Neuron (in vitro differentiated cells): ENCODE measurements at regions not wholly inside any gene's neighbourhood (a gene's known extent, or its start where the extent isn't known, plus 50 kb on each side); places are given as distances from the start of the nearest gene placed in this dataset.

ENCODE experiments used
- H2AFZ ChIP-seq: one replicate; pipeline ENCODE4 v1.6.1; 2013; ENCODE audit warnings: low read depth, mild to moderate bottlenecking, inconsistent platforms, low read length, moderate library complexity
- H3K27me3 ChIP-seq: one replicate; pipeline ENCODE4 v1.6.1; 2013; ENCODE audit warnings: low read length; ENCODE audit not compliant: insufficient read depth
- H3K36me3 ChIP-seq: one replicate; pipeline ENCODE4 v1.6.1; 2013; ENCODE audit warnings: low read length; ENCODE audit not compliant: insufficient read depth
- H3K4me1 ChIP-seq: one replicate; pipeline ENCODE4 v1.6.1; 2013; ENCODE audit warnings: low read length; ENCODE audit not compliant: insufficient read depth
- H3K4me3 ChIP-seq: 2 replicates; pipeline ENCODE4 v1.5.1; 2013; ENCODE audit warnings: mild to moderate bottlenecking, low read length, moderate library complexity
- H3K9me3 ChIP-seq: one replicate; pipeline ENCODE4 v1.6.1; 2013; ENCODE audit warnings: low read length

DNA sequence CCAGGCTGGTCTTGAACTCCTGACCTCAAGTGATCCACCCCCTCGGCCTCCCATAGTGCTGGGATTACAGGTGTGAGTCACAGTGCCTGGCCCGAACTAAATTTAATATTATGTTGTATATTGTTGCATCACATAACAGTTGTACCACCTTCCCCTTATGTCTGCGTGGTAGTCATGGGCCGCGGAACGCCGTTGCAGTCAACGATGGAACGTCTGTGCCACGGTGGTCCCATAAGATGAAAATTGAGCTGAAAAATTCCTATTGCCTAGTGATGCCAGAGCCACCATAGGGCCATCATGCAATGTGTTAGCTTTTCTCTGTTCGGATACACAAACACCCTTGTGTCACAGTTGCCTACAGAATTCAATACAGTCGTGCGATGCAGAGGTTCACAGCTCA is 236.1 kb downstream of the TEX29 start:
- Histone ChIP-seq H3K36me3 (no peaks in the 10 kb centered on the region), H3K27me3 (peaks cover 3% of the 10 kb centered on the region), H3K4me1 (no peaks in the 10 kb centered on the region), H3K9me3 (no peaks in the 10 kb centered on the region), H2AFZ (no peak overlapping the region), H3K4me3 (no peak overlapping the region)

DNA sequence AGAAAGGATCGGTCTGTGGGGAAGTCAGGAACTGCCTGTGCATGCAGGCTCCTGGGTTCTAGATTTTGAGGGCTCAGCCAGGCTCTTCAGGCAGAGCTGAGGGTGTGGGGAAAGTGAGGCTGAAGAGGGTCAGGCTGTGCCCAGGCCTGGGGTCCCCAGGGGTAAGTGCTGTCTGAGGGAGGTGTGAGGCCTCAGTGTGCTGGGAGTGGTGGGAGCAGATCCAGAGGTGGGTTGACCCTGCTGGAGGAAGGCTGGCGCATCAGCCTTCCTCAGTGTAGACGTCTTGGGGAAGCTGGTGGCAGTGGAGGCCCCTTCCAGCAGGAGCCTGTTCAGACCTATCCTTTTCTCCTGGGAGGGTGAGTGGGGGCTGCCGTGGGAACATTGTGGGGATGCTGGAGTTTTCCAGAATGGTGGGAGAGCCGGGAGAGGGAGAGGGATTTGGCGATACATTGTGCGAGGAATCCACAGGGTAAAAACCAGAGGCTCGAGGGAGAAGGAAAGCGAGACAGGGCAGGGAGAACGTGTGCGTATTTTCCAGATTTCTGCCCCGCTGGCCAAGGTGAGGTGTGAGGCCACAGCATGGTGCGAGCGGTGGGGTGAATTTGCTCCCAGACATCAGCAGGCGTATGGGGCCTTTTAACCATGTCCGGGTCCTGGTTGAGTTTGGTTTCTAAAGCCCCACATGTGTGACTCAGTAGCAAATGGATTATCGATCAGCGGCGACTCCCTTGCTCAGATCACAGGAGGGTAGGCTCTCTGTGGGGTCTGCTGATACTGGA is 237.7 kb downstream of the TEX29 start:
- no peaks in the 10 kb centered on the region for H3K9me3 ChIP-seq
- no peaks in the 10 kb centered on the region for H3K36me3 ChIP-seq
- no peak overlapping the region for H2AFZ ChIP-seq
- peaks cover 3% of the 10 kb centered on the region for H3K27me3 ChIP-seq
- H3K4me3 ChIP-seq: no peak overlapping the region
- no peaks in the 10 kb centered on the region for H3K4me1 ChIP-seq

DNA sequence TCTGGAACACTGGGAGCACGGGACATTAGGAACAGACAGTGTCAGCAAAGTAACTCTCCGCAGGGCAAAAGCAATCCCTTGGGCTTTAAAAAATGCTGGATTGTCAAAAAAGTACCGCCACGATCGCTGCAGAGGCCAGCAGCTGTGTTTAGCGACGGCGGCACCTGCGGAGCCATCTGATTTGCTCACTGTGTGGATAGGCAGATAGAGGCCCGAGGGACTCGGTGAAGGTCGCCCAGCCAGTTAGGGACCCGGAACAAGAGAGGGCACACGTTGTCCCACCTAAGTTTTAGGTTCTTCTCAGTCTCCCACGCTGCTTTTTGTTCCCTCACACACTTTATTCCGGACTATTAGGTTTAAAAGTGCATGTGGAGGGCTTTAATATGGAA is 238.3 kb downstream of the TEX29 start:
- H2AFZ ChIP-seq: no peak overlapping the region
- no peak overlapping the region for H3K4me3 ChIP-seq
- H3K27me3 ChIP-seq: peaks cover 3% of the 10 kb centered on the region
- H3K4me1 ChIP-seq: no peaks in the 10 kb centered on the region
- no peaks in the 10 kb centered on the region for H3K9me3 ChIP-seq
- H3K36me3 ChIP-seq: no peaks in the 10 kb centered on the region

DNA sequence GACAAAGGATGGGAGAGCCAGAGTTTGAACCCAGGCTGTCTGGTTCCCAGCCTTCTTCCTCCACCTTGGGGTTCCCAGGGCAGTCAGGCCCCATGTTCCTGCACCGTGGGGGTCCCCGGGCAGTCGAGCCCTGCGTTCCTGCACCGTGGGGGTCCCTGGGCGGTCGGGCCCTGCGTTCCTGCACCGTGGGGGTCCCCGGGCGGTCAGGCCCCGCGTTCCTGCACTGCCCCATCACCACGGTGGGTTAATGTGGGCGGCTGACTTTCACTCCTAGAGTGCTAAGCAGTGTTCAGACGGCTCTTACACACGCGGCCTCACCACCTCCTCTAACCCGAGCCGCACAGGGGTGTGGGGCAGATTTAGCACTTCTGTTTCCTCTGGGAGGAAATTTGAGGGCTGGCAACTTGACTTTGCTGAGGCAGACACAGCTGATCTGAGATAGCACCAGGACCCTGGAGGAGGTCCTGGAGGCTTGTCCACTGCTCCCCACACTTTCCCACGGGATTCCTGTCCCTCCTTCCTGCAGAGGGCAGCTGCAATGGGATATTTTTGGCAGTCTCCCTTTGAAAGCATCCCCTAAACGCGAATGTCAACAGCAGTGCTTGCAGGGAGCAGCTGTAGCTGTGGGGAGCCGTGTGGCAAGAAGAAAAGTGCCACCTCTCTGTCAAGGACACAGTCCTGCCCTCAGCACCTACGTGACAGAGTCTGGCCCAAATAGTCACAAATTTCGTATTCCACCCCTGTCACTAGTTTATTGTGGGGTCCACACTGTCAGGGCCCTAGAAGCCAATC is 239.4 kb downstream of the TEX29 start:
- H2AFZ ChIP-seq: no peak overlapping the region
- H3K36me3 ChIP-seq: no peaks in the 10 kb centered on the region
- H3K4me3 ChIP-seq: no peak overlapping the region
- H3K9me3 ChIP-seq: no peaks in the 10 kb centered on the region
- no peaks in the 10 kb centered on the region for H3K4me1 ChIP-seq
- peaks cover 3% of the 10 kb centered on the region for H3K27me3 ChIP-seq

DNA sequence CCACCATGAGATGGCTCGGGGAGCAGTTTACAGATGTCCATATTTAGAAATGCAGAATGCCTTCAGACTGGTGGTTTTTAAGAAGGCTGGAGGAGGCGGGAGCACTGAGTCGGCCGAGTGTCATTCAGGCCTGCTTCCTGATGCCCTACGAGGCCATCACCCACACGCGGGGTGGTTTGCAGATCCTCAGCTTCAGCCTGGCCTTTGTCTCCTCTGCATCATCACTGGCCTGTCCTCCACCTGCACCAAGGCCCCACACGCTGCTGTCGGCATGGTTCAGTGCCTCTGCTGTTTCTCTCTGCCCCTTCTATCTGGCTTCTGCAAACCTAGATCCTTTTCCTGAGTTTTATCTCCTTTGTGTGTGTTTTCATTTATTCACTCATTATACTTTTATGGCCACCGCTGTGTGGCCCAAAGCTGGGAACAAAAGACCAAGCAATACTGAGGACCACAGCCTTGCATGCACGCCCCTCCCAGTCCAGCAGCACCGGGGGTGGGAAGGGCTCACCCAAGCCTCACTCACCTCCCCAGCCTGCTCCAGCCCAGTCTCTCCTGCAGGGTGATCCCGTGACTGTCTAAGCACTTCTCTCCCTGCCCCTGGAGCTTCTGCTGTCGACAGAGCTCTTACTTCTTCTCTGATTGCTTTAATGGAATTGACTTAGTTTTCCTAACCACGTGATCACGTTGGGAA is 240.8 kb downstream of the TEX29 start:
- no peaks in the 10 kb centered on the region for H3K4me1 ChIP-seq
- H3K4me3 ChIP-seq: no peak overlapping the region
- peaks cover 2% of the 10 kb centered on the region for H3K9me3 ChIP-seq
- H3K36me3 ChIP-seq: no peaks in the 10 kb centered on the region
- H3K27me3 ChIP-seq: no peaks in the 10 kb centered on the region
- no peak overlapping the region for H2AFZ ChIP-seq

DNA sequence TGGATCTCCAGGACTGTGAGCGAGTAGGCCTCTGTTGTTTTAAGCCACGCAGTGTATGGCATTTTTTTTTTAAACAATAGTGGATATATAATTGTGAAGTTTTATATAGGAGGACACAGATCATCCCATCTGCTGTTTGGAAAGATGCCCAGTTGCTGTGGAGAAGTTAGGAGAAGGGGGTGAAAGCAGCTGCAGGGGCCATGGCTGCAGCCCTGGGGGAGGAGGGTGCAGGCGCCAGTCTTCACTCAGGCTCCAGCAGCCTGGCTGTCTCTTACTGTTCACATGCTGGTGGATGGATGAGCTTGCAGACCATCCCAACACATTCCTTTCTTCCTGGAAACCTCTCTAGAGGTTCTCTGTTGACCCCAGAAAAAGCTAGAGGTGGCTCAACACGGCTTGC is 242.3 kb downstream of the TEX29 start:
- Histone ChIP-seq H3K36me3 (no peaks in the 10 kb centered on the region), H3K4me3 (no peak overlapping the region), H3K4me1 (no peaks in the 10 kb centered on the region), H3K27me3 (no peaks in the 10 kb centered on the region), H2AFZ (no peak overlapping the region), H3K9me3 (peaks cover 5% of the 10 kb centered on the region)

DNA sequence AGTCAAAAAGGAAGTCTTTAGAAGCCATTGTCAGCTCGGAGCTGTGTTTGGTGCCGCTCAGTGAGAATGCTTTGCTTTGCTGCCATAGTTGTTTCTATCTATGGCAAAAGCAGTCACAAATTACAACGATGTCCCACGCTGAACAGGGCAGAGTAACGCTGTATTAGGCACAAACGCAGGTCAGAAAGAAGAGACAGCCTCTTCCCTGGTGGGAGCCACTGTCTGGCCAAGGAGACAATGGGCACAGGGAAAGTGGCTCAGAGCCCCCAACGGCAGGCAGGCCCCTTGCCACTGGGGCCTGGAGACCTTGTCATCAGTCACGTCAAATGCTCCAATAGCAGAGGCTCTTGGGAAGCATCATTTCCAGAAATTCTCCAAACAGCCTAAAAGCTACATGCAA is 244.2 kb downstream of the TEX29 start:
- Histone ChIP-seq H3K27me3 (no peaks in the 10 kb centered on the region), H2AFZ (no peak overlapping the region), H3K36me3 (no peaks in the 10 kb centered on the region), H3K4me3 (no peak overlapping the region), H3K9me3 (peaks cover 8% of the 10 kb centered on the region), H3K4me1 (no peaks in the 10 kb centered on the region)

DNA sequence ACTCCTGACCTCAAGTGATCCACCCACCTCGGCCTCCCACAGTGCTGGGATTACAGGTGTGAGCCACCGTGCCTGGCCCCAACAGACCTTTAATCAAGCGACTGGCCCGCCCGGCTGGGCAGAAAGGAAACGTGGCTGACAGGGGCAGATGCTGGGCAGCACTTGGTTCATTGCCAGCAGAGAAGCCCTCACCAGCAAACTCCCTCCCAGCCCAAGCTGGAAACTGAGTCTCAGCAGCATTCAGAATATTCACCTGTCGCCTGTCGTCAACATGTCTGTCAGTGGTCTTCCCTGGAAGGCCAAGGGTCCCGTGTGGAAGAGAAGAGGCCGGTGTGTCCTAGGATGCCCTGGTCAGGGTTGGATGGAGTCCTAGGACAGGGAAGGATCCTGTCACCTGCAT is 245.0 kb downstream of the TEX29 start:
- H3K36me3 ChIP-seq: no peaks in the 10 kb centered on the region
- peaks cover 8% of the 10 kb centered on the region for H3K9me3 ChIP-seq
- no peaks in the 10 kb centered on the region for H3K4me1 ChIP-seq
- H2AFZ ChIP-seq: no peak overlapping the region
- H3K27me3 ChIP-seq: no peaks in the 10 kb centered on the region
- H3K4me3 ChIP-seq: no peak overlapping the region

DNA sequence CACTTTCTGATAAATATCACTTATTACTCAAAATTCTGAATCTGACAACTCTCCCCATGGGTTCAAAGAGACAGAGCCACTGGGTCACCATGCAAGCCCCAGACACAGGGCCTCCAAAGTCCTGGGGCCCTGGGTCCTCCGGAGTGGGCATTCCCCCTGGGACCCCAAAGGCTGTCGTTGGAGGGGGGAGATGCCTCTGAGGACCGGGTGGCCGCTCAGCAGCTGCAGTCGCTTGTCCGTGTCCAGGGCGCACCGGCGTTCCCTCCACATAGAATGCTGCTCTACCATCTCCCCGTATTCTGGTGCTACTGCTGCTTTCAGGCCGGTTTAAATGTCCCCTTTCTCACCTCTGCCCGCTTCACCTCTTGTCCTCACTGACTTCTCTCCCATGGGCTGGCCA is 246.1 kb downstream of the TEX29 start:
- Histone ChIP-seq H3K9me3 (peaks cover 8% of the 10 kb centered on the region), H3K4me1 (no peaks in the 10 kb centered on the region), H2AFZ (no peak overlapping the region), H3K4me3 (no peak overlapping the region), H3K27me3 (no peaks in the 10 kb centered on the region), H3K36me3 (no peaks in the 10 kb centered on the region)

DNA sequence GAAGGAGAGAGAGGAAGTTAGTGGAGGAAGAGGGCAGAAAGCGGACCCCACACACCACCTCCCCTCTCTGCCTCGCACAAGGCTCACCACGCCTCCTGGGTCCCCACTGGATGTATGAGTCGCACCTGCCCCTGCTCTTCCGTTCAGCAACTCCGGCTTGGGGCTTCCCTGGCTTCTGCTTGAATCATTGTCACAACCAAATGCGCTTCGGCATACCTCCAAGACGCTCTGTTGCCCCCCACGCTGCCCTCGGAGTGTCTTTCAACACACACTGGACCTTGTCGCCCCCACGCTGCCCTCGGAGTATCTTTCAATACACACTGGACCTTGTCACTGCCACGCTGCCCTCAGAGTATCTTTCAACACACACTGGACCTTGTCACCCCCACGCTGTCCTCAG is 247.2 kb downstream of the TEX29 start:
- Histone ChIP-seq H3K4me3 (no peak overlapping the region), H2AFZ (no peak overlapping the region), H3K27me3 (no peaks in the 10 kb centered on the region), H3K9me3 (peaks cover 8% of the 10 kb centered on the region), H3K36me3 (no peaks in the 10 kb centered on the region), H3K4me1 (no peaks in the 10 kb centered on the region)

DNA sequence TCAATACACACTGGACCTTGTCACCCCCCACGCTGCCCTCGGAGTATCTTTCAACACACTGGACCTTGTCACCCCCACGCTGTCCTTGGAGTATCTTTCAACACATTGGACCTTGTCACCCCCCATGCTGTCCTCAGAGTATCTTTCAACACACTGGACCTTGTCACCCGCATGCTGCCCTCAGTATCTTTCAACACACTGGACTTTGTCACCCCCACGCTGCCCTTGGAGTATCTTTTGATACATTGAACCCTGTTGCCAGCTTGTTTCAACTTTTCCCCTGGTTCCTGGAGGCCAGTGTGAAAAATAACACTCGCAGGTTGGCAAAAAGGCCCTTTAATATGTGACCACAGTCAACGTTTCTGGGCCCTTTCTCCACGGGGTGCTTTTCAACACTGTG is 247.8 kb downstream of the TEX29 start:
- Histone ChIP-seq H3K4me1 (no peaks in the 10 kb centered on the region), H3K27me3 (no peaks in the 10 kb centered on the region), H2AFZ (no peak overlapping the region), H3K9me3 (peaks cover 8% of the 10 kb centered on the region), H3K4me3 (no peak overlapping the region), H3K36me3 (no peaks in the 10 kb centered on the region)

DNA sequence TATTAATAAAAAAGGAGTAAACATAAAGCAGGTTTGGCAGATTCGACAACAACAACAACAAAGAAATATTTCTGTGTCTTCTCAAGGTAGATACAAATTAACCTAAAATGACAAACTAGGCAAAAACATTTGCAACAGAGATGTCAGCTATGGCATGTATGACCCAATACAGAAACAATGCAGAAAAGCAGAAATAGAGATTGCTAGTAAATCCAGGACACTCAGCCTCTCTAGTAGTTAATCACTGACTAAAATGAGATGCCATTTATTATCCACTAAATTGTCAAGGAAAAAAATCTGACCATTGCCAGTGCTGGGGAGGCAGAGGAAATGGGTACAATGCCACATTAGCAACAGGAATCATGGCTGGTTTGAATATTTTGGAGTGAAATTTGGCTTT is 250.5 kb downstream of the TEX29 start:
- no peaks in the 10 kb centered on the region for H3K27me3 ChIP-seq
- peaks cover 10% of the 10 kb centered on the region for H3K9me3 ChIP-seq
- H3K4me1 ChIP-seq: no peaks in the 10 kb centered on the region
- H3K36me3 ChIP-seq: no peaks in the 10 kb centered on the region
- H2AFZ ChIP-seq: no peak overlapping the region
- no peak overlapping the region for H3K4me3 ChIP-seq
